ENCODE measurements at regions not wholly inside any gene's neighbourhood (a gene's known extent, or its start where the extent isn't known, plus 50 kb on each side); places are given as distances from the start of the nearest gene placed in this dataset.

GRCh38 chr4:111671756-111672155 is 473.5 kb upstream of the FAM241A start:
- no peak for DNase-seq
- Histone ChIP-seq H3K27me3 (ENCODE audit: insufficient read depth, low read depth, severe bottlenecking) (peaks cover 59% of the 10 kb centered on the region), H3K4me3 (ENCODE audit: low read depth, low read length) (no peak overlapping the region), H3K27ac (no peak overlapping the region), H3K36me3 (no peaks in the 10 kb centered on the region), H3K9me3 (ENCODE audit: severe bottlenecking) (no peaks in the 10 kb centered on the region)
- no peak for TF ChIP-seq CTCF (IDR thresholded peaks at IDR 0.05; ENCODE audit: low read depth, low read length)

- TF ChIP-seq CTCF (IDR thresholded peaks at IDR 0.05; ENCODE audit: low read depth, low read length), result no peak
- no peaks in the 10 kb centered on the region for H3K36me3 ChIP-seq
- no peak overlapping the region for H3K27ac ChIP-seq
- peaks cover 65% of the 10 kb centered on the region for H3K27me3 ChIP-seq (ENCODE audit: insufficient read depth, low read depth, severe bottlenecking)
- H3K4me3 ChIP-seq (ENCODE audit: low read depth, low read length), result no peak overlapping the region
- no peaks in the 10 kb centered on the region for H3K9me3 ChIP-seq (ENCODE audit: severe bottlenecking)
- no peak for DNase-seq
These were observed 469.5 kb upstream of the FAM241A start for GRCh38 chr4:111675746-111676145.

GRCh38 chr4:111676533-111676932 is 468.7 kb upstream of the FAM241A start:
- Histone ChIP-seq H3K36me3 (no peaks in the 10 kb centered on the region), H3K27me3 (ENCODE audit: insufficient read depth, low read depth, severe bottlenecking) (peaks cover 64% of the 10 kb centered on the region), H3K27ac (no peak overlapping the region), H3K9me3 (ENCODE audit: severe bottlenecking) (no peaks in the 10 kb centered on the region), H3K4me3 (ENCODE audit: low read depth, low read length) (no peak overlapping the region)
- no peak for DNase-seq
- TF ChIP-seq CTCF (IDR thresholded peaks at IDR 0.05; ENCODE audit: low read depth, low read length), result no peak

DNA sequence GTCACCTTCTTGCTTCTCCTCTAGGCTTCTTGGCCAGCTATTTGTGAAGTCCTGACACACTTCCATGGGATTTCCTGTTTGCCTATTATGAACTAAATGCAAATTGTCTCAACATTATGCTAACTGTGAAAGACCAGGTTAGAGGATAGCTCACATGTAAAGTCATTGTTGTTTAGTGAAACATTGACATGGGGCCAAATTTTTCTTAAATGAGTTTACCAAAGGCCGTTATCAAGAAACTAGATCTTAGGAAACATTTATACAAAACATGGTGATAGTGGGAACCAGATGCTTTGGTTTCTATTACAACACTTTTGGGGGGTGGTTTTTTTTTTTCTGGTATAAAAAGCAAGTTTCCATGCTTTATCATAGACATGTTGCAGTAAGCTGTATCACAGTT is 466.8 kb upstream of the FAM241A start:
- no peaks in the 10 kb centered on the region for H3K36me3 ChIP-seq
- no peaks in the 10 kb centered on the region for H3K9me3 ChIP-seq (ENCODE audit: severe bottlenecking)
- no peak overlapping the region for H3K27ac ChIP-seq
- no peak for DNase-seq
- no peak overlapping the region for H3K4me3 ChIP-seq (ENCODE audit: low read depth, low read length)
- TF ChIP-seq CTCF (IDR thresholded peaks at IDR 0.05; ENCODE audit: low read depth, low read length), result no peak
- peaks cover 49% of the 10 kb centered on the region for H3K27me3 ChIP-seq (ENCODE audit: insufficient read depth, low read depth, severe bottlenecking)

GRCh38 chr4:111678908-111679307 is 466.3 kb upstream of the FAM241A start:
- H3K27me3 ChIP-seq (ENCODE audit: insufficient read depth, low read depth, severe bottlenecking), result peaks cover 45% of the 10 kb centered on the region
- H3K36me3 ChIP-seq, result no peaks in the 10 kb centered on the region
- no peak overlapping the region for H3K4me3 ChIP-seq (ENCODE audit: low read depth, low read length)
- no peak overlapping the region for H3K27ac ChIP-seq
- no peak for DNase-seq
- H3K9me3 ChIP-seq (ENCODE audit: severe bottlenecking), result no peaks in the 10 kb centered on the region
- TF ChIP-seq CTCF (IDR thresholded peaks at IDR 0.05; ENCODE audit: low read depth, low read length), result no peak

DNA sequence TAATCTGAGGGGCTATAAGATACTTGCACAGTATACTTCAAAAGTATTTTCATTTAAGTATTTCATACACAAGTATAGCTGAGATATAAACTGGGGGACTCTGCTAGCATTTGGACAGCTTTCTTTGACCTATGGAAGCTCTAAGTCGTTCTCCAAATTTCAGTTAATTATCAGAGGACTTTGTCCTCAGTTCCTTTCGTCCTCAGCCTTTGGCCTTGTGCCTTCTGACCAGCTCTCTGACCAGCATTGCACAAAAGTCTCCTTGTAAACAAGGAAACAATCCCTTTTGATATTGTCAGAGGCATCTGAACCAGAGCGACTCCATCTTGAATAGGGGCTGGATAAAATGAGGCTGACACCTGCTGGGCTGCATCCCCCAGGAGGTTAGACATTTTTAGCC is 464.0 kb upstream of the FAM241A start:
- DNase-seq, result no peak
- H3K9me3 ChIP-seq (ENCODE audit: severe bottlenecking), result no peaks in the 10 kb centered on the region
- H3K36me3 ChIP-seq, result no peaks in the 10 kb centered on the region
- H3K27ac ChIP-seq, result no peak overlapping the region
- H3K27me3 ChIP-seq (ENCODE audit: insufficient read depth, low read depth, severe bottlenecking), result peaks cover 29% of the 10 kb centered on the region
- no peak for TF ChIP-seq CTCF (IDR thresholded peaks at IDR 0.05; ENCODE audit: low read depth, low read length)
- no peak overlapping the region for H3K4me3 ChIP-seq (ENCODE audit: low read depth, low read length)

All from WERI-Rb-1 (cell line).